ENCODE measurements at regions not wholly inside any gene's neighbourhood (a gene's known extent, or its start where the extent isn't known, plus 50 kb on each side); places are given as distances from the start of the nearest gene placed in this dataset.

DNA sequence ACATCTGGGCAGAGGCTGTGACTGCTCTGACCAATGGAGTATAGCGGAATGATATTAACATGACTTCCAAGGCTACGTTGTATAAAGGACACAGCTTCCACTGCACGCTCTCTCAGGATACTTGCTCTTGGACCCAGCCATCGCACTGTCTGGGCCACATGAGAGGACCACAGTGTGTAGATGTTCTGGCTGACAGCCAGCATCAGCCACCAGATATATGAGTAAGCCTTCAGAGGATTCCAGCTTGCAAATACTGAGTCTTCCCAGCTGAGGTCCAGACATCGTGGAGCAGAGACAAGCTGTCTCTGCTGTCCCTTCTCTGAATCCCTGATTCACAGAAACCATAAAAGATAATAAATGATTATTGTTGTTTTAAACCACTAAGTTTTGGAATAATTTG is 146.8 kb upstream of the USP9X start:
- ChIA-PET CTCF (no interaction called here), POLR2A (interaction anchor here (0.7 kb wide), 1 partner anchor 18 kb away, joined by 3 read pairs; no protein-coding TSS in a partner anchor)
- no peak for DNase-seq (ENCODE audit: low spot score)

DNA sequence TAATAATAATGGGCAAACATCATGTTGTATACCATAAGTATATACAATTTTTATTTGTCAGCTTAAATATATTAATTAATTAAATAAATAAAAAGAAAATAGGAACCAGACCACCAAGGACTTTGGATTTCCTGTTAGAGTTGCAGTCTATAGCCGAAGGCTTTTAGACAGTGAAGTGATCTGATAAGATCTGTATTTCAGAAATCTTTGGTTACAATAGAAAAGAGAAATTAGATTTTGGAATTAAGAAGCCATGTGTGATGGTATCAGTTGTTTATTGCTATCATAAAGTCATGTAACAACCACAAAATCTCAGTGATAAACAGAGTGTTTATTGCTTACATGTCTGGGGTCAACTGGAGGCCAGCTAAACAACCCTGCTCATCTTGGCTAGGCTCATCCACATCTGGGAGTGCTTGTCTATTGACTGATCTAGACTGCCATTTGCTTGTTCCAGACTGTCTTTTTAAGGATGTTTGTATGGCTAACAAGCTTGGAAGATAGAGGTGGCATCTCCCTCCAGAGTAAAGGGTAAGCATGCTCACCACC is 142.1 kb upstream of the USP9X start:
- Mint-ChIP-seq H3K4me1 (peaks cover 7% of the 10 kb centered on the region), H3K27ac (no peak overlapping the region), H3K27me3 (ENCODE audit: low read depth) (no peaks in the 10 kb centered on the region), H3K36me3 (peaks cover 2% of the 10 kb centered on the region), H3K4me3 (no peak overlapping the region), H3K9me3 (peaks cover under 1% of the 10 kb centered on the region)
- ATAC-seq: no peak
- ChIA-PET CTCF (no interaction called here), POLR2A (no interaction called here)
- TF ChIP-seq SMAD3 (CRISPR knock-in tag; IDR thresholded peaks at IDR 0.05; ENCODE audit: borderline replicate concordance) (no peak), JAZF1 (CRISPR knock-in tag; IDR thresholded peaks at IDR 0.05) (no peak), ZNF416 (CRISPR knock-in tag; IDR thresholded peaks at IDR 0.05) (no peak), TCF7 (CRISPR knock-in tag; IDR thresholded peaks at IDR 0.05; ENCODE audit: low read depth) (no peak), GABPB1 (CRISPR knock-in tag; IDR thresholded peaks at IDR 0.05) (no peak), TEAD4 (CRISPR knock-in tag; IDR thresholded peaks at IDR 0.05) (no peak)
- TF ChIP-seq, protein P1, sequence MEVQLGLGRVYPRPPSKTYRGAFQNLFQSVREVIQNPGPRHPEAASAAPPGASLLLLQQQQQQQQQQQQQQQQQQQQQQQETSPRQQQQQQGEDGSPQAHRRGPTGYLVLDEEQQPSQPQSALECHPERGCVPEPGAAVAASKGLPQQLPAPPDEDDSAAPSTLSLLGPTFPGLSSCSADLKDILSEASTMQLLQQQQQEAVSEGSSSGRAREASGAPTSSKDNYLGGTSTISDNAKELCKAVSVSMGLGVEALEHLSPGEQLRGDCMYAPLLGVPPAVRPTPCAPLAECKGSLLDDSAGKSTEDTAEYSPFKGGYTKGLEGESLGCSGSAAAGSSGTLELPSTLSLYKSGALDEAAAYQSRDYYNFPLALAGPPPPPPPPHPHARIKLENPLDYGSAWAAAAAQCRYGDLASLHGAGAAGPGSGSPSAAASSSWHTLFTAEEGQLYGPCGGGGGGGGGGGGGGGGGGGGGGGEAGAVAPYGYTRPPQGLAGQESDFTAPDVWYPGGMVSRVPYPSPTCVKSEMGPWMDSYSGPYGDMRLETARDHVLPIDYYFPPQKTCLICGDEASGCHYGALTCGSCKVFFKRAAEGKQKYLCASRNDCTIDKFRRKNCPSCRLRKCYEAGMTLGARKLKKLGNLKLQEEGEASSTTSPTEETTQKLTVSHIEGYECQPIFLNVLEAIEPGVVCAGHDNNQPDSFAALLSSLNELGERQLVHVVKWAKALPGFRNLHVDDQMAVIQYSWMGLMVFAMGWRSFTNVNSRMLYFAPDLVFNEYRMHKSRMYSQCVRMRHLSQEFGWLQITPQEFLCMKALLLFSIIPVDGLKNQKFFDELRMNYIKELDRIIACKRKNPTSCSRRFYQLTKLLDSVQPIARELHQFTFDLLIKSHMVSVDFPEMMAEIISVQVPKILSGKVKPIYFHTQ (CRISPR knock-in tag; IDR thresholded peaks at IDR 0.05): no peak
- TF ChIP-seq, protein P2, sequence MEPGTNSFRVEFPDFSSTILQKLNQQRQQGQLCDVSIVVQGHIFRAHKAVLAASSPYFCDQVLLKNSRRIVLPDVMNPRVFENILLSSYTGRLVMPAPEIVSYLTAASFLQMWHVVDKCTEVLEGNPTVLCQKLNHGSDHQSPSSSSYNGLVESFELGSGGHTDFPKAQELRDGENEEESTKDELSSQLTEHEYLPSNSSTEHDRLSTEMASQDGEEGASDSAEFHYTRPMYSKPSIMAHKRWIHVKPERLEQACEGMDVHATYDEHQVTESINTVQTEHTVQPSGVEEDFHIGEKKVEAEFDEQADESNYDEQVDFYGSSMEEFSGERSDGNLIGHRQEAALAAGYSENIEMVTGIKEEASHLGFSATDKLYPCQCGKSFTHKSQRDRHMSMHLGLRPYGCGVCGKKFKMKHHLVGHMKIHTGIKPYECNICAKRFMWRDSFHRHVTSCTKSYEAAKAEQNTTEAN (CRISPR knock-in tag; IDR thresholded peaks at IDR 0.05): no peak
- TF ChIP-seq, protein P3, sequence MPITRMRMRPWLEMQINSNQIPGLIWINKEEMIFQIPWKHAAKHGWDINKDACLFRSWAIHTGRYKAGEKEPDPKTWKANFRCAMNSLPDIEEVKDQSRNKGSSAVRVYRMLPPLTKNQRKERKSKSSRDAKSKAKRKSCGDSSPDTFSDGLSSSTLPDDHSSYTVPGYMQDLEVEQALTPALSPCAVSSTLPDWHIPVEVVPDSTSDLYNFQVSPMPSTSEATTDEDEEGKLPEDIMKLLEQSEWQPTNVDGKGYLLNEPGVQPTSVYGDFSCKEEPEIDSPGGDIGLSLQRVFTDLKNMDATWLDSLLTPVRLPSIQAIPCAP (CRISPR knock-in tag; IDR thresholded peaks at IDR 0.05): no peak
- no peak for DNase-seq (ENCODE audit: low spot score)

More for the DNA sequence above, 146.8 kb upstream of the USP9X start:
- no peak for ATAC-seq
- TF ChIP-seq CBFB (CRISPR knock-in tag; IDR thresholded peaks at IDR 0.05; ENCODE audit: low read depth) (no peak), ESRRA (CRISPR knock-in tag; IDR thresholded peaks at IDR 0.05; ENCODE audit: borderline replicate concordance) (no peak), JUN (CRISPR knock-in tag; IDR thresholded peaks at IDR 0.05) (no peak), RORB (CRISPR knock-in tag; IDR thresholded peaks at IDR 0.05) (no peak)
- TF ChIP-seq, protein P4, sequence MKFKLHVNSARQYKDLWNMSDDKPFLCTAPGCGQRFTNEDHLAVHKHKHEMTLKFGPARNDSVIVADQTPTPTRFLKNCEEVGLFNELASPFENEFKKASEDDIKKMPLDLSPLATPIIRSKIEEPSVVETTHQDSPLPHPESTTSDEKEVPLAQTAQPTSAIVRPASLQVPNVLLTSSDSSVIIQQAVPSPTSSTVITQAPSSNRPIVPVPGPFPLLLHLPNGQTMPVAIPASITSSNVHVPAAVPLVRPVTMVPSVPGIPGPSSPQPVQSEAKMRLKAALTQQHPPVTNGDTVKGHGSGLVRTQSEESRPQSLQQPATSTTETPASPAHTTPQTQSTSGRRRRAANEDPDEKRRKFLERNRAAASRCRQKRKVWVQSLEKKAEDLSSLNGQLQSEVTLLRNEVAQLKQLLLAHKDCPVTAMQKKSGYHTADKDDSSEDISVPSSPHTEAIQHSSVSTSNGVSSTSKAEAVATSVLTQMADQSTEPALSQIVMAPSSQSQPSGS (CRISPR knock-in tag; IDR thresholded peaks at IDR 0.05; ENCODE audit: borderline replicate concordance, low read depth): no peak
- Mint-ChIP-seq H3K9me3 (no peaks in the 10 kb centered on the region), H3K4me3 (no peak overlapping the region), H3K27ac (no peak overlapping the region), H3K4me1 (peaks cover 6% of the 10 kb centered on the region), H3K36me3 (no peaks in the 10 kb centered on the region), H3K27me3 (ENCODE audit: low read depth) (no peaks in the 10 kb centered on the region)

DNA sequence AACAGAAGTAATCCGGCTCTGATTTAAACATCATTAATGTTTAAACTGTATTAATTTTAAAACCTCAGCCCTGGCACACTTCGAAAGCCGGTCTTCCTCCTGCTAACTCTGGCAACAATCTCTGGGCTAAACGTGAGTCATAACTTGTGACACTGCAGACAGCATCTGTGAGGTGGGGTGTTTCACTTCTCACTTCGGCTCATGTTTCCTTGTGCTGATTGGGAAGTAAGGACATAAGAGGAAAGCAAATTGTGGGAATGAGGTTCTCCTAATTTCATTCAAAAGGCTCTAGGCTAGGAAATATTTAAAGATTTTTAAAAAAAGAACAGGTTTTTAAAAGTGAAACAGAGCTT is 139.9 kb upstream of the USP9X start:
- Mint-ChIP-seq H3K4me1 (peaks cover 18% of the 10 kb centered on the region), H3K4me3 (no peak overlapping the region), H3K27me3 (ENCODE audit: low read depth) (no peaks in the 10 kb centered on the region; the same call in 1 of the 2 replicates), H3K36me3 (peaks cover 9% of the 10 kb centered on the region), H3K9me3 (peaks cover 8% of the 10 kb centered on the region), H3K27ac (peak overlapping the region; percentile 73)
- ChIA-PET POLR2A (no interaction called here), CTCF (no interaction called here)
- ATAC-seq: no peak
- TF ChIP-seq HMGA2 (CRISPR knock-in tag; IDR thresholded peaks at IDR 0.05): no peak
- TF ChIP-seq, protein P5, sequence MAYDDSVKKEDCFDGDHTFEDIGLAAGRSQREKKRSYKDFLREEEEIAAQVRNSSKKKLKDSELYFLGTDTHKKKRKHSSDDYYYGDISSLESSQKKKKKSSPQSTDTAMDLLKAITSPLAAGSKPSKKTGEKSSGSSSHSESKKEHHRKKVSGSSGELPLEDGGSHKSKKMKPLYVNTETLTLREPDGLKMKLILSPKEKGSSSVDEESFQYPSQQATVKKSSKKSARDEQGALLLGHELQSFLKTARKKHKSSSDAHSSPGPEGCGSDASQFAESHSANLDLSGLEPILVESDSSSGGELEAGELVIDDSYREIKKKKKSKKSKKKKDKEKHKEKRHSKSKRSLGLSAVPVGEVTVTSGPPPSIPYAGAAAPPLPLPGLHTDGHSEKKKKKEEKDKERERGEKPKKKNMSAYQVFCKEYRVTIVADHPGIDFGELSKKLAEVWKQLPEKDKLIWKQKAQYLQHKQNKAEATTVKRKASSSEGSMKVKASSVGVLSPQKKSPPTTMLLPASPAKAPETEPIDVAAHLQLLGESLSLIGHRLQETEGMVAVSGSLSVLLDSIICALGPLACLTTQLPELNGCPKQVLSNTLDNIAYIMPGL (CRISPR knock-in tag; IDR thresholded peaks at IDR 0.05): no peak
- no peak for TF ChIP-seq TCF7 (CRISPR knock-in tag; IDR thresholded peaks at IDR 0.05; ENCODE audit: low read depth)
- no peak for DNase-seq (ENCODE audit: low spot score)
